ENCODE measurements at regions not wholly inside any gene's neighbourhood (a gene's known extent, or its start where the extent isn't known, plus 50 kb on each side); places are given as distances from the start of the nearest gene placed in this dataset.
"Not testable (repeated sequence)": the region's sequence is repeated elsewhere in the genome, so short reads cannot be mapped to it uniquely, and the experiment has no call there.

- DNase-seq: not testable (repeated sequence)
Observed at GRCh38 chr1:188812153-188812552, 1665.5 kb downstream of the BRINP3 start.

- DNase-seq: not testable (repeated sequence)
Observed at GRCh38 chr1:188812836-188813573, 1664.7 kb downstream of the BRINP3 start.

- DNase-seq: no peak
Observed at GRCh38 chr1:188817814-188818213, 1659.8 kb downstream of the BRINP3 start.

- no peak for DNase-seq
Observed at GRCh38 chr1:188822248-188822647, 1655.4 kb downstream of the BRINP3 start.

- DNase-seq: no peak
Observed at GRCh38 chr1:188825471-188825870, 1652.2 kb downstream of the BRINP3 start.

GRCh38 chr1:188826800-188827199 is 1650.9 kb downstream of the BRINP3 start:
- no peak for DNase-seq

- no peak for DNase-seq
Observed at GRCh38 chr1:188827400-188827799, 1650.3 kb downstream of the BRINP3 start.

- not testable (repeated sequence) for DNase-seq
Observed at GRCh38 chr1:188841111-188841696, 1636.5 kb downstream of the BRINP3 start.

GRCh38 chr1:188846468-188846867 is 1631.2 kb downstream of the BRINP3 start:
- no peak for DNase-seq

GRCh38 chr1:188857526-188858087 is 1620.1 kb downstream of the BRINP3 start:
- DNase-seq: no peak

- DNase-seq: no peak
Observed at GRCh38 chr1:188867614-188868013, 1610.0 kb downstream of the BRINP3 start.

GRCh38 chr1:188871164-188871563 is 1606.5 kb downstream of the BRINP3 start:
- no peak for DNase-seq

GRCh38 chr1:188872376-188872775 is 1605.3 kb downstream of the BRINP3 start:
- DNase-seq: no peak

- DNase-seq: no peak
Observed at GRCh38 chr1:188877668-188878067, 1600.0 kb downstream of the BRINP3 start.

- DNase-seq: no peak
Observed at GRCh38 chr1:188888386-188888785, 1589.3 kb downstream of the BRINP3 start.

GRCh38 chr1:188889166-188889565 is 1588.5 kb downstream of the BRINP3 start:
- no peak for DNase-seq

GRCh38 chr1:188891958-188892357 is 1585.7 kb downstream of the BRINP3 start:
- no peak for DNase-seq

GRCh38 chr1:188895611-188896010 is 1582.1 kb downstream of the BRINP3 start:
- DNase-seq: no peak

- DNase-seq: no peak
Observed at GRCh38 chr1:188903241-188903640, 1574.4 kb downstream of the BRINP3 start.

GRCh38 chr1:188904201-188904600 is 1573.5 kb downstream of the BRINP3 start:
- DNase-seq: no peak

GRCh38 chr1:188906921-188907641 is 1570.6 kb downstream of the BRINP3 start:
- DNase-seq: no peak

- DNase-seq: no peak
Observed at GRCh38 chr1:188930382-188930781, 1547.3 kb downstream of the BRINP3 start.

GRCh38 chr1:188931506-188931905 is 1546.2 kb downstream of the BRINP3 start:
- no peak for DNase-seq
